ENCODE measurements at regions not wholly inside any gene's neighbourhood (a gene's known extent, or its start where the extent isn't known, plus 50 kb on each side); places are given as distances from the start of the nearest gene placed in this dataset.

GRCh38 chrX:56029188-56029587 lies 203.0 kb upstream of the KLF8 start:
- DNase-seq: no peak
- no peak for TF ChIP-seq CTCF (IDR thresholded peaks at IDR 0.05)
- TF ChIP-seq EZH2 (IDR thresholded peaks at IDR 0.05; ENCODE audit: borderline replicate concordance, insufficient read depth, low read depth, low read length, poor library complexity, severe bottlenecking): no peak
- no CpG with 5 or more reads among the region's 5 CpGs for WGBS (ENCODE audit: insufficient coverage)
- Histone ChIP-seq H3K36me3 (replicated peaks in 1 of 2; ENCODE audit: control extremely low read depth in 1 of 2, control insufficient read depth in 1 of 2, extremely low read depth in 1 of 2, insufficient read depth in 2 of 2, low read length in 1 of 2) (no peaks in the 10 kb centered on the region), H3K9me3 (ENCODE audit: control extremely low read depth in 1 of 3, control insufficient read depth in 2 of 3, insufficient read depth in 1 of 3, low read length in 2 of 3) (peaks cover 0 to 4% (median 0%) of the 10 kb centered on the region in 3 donors), H3K4me1 (ENCODE audit: control insufficient read depth in 2 of 2, insufficient read depth in 2 of 2, low read length in 2 of 2) (peaks cover 5 to 19% of the 10 kb centered on the region in 2 donors), H3K27ac (ENCODE audit: low read length in 2 of 2) (no peak overlapping the region), H3K4me3 (ENCODE audit: control extremely low read depth in 1 of 5, extremely low read depth in 1 of 5, insufficient read depth in 1 of 5, low read depth in 2 of 5, low read length in 4 of 5) (no peak overlapping the region), H3K9ac (ENCODE audit: low read length) (no peak overlapping the region), H4K20me1 (ENCODE audit: control insufficient read depth, insufficient read depth, low read length, poor library complexity, severe bottlenecking) (no peaks in the 10 kb centered on the region), H2AFZ (ENCODE audit: insufficient read depth, low read depth, low read length, poor library complexity, severe bottlenecking) (no peak overlapping the region), H3K27me3 (replicated peaks in 1 of 4; ENCODE audit: control extremely low read depth in 1 of 4, control insufficient read depth in 3 of 4, insufficient read depth in 4 of 4, low read length in 3 of 4) (no peaks in the 10 kb centered on the region), H3K79me2 (ENCODE audit: control insufficient read depth, insufficient read depth, low read length) (no peaks in the 10 kb centered on the region), H3K4me2 (replicated peaks; ENCODE audit: low read depth, low read length, poor library complexity, severe bottlenecking) (no peak overlapping the region)
- Mint-ChIP-seq H3K27ac (no peak overlapping the region), H3K4me1 (peaks cover 40% of the 10 kb centered on the region), H3K4me3 (no peak overlapping the region), H3K9me3 (ENCODE audit: insufficient read depth) (no peaks in the 10 kb centered on the region), H3K27me3 (no peaks in the 10 kb centered on the region)
- CTCF ChIA-PET: no interaction called here
- intact Hi-C loops (cut with micrococcal nuclease): no loop called here
- POLR2A ChIA-PET: no interaction called here
- ATAC-seq (ENCODE audit: low read depth): no peak

DNA sequence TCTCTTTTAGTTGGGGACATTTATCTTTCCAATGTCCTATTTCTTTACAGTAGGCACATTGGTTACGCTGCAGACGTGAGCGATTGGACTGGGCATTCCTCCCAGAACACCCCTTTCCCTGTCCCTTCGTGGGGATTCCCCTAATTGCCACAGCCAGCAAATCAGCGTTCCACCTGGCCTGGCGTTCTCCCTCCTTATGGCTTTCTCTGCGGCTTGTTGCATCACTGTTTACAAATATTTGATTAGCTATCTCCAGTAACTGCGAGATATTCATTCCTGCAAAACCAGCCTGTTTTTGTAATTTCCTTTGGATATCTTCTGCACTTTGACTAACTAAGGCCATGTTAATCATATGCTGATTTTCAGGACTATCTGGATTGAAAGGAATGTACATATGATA lies 202.5 kb upstream of the KLF8 start:
- no peak overlapping the region for H3K4me3 ChIP-seq (ENCODE audit: control extremely low read depth in 1 of 5, extremely low read depth in 1 of 5, insufficient read depth in 1 of 5, low read depth in 2 of 5, low read length in 4 of 5)
- peaks cover 0 to 4% (median 0%) of the 10 kb centered on the region in 3 donors for H3K9me3 ChIP-seq (ENCODE audit: control extremely low read depth in 1 of 3, control insufficient read depth in 2 of 3, insufficient read depth in 1 of 3, low read length in 2 of 3)
- H3K27ac Mint-ChIP-seq: no peak overlapping the region
- H2AFZ ChIP-seq (ENCODE audit: insufficient read depth, low read depth, low read length, poor library complexity, severe bottlenecking): no peak overlapping the region
- H3K4me1 Mint-ChIP-seq: peaks cover 36% of the 10 kb centered on the region
- no peaks in the 10 kb centered on the region for H3K79me2 ChIP-seq (ENCODE audit: control insufficient read depth, insufficient read depth, low read length)
- no peaks in the 10 kb centered on the region for H3K36me3 ChIP-seq (replicated peaks in 1 of 2; ENCODE audit: control extremely low read depth in 1 of 2, control insufficient read depth in 1 of 2, extremely low read depth in 1 of 2, insufficient read depth in 2 of 2, low read length in 1 of 2)
- intact Hi-C loops (cut with micrococcal nuclease): loop anchor here (5.0 kb wide), 1 partner anchor 38 kb away; no protein-coding TSS in a partner anchor
- H3K4me1 ChIP-seq (ENCODE audit: control insufficient read depth in 2 of 2, insufficient read depth in 2 of 2, low read length in 2 of 2): peaks cover 5 to 14% of the 10 kb centered on the region in 2 donors
- CTCF ChIA-PET: no interaction called here
- H3K27ac ChIP-seq (ENCODE audit: low read length in 2 of 2): no peak overlapping the region
- H3K4me2 ChIP-seq (replicated peaks; ENCODE audit: low read depth, low read length, poor library complexity, severe bottlenecking): no peak overlapping the region
- DNase-seq (no peak), ATAC-seq (ENCODE audit: low read depth) (no peak)
- POLR2A ChIA-PET: no interaction called here
- TF ChIP-seq EZH2 (IDR thresholded peaks at IDR 0.05; ENCODE audit: borderline replicate concordance, insufficient read depth, low read depth, low read length, poor library complexity, severe bottlenecking) (no peak), CTCF (IDR thresholded peaks at IDR 0.05) (no peak)
- no peaks in the 10 kb centered on the region for H3K27me3 Mint-ChIP-seq
- H3K9ac ChIP-seq (ENCODE audit: low read length): no peak overlapping the region
- H3K27me3 ChIP-seq (replicated peaks in 1 of 4; ENCODE audit: control extremely low read depth in 1 of 4, control insufficient read depth in 3 of 4, insufficient read depth in 4 of 4, low read length in 3 of 4): no peaks in the 10 kb centered on the region
- H4K20me1 ChIP-seq (ENCODE audit: control insufficient read depth, insufficient read depth, low read length, poor library complexity, severe bottlenecking): no peaks in the 10 kb centered on the region
- no peaks in the 10 kb centered on the region for H3K9me3 Mint-ChIP-seq (ENCODE audit: insufficient read depth)
- WGBS (ENCODE audit: insufficient coverage): 93% methylated on average over 6 of the region's 8 CpGs
- no peak overlapping the region for H3K4me3 Mint-ChIP-seq
